HPDE6-E6E7 (cell line): ENCODE measurements at regions not wholly inside any gene's neighbourhood (a gene's known extent, or its start where the extent isn't known, plus 50 kb on each side); places are given as distances from the start of the nearest gene placed in this dataset.

Source experiments
- DNase-seq: peaks from one replicate; pipeline ENCODE4 v3.0.0; 2011; ENCODE audit warnings: missing footprints; ENCODE audit errors: extremely low spot score

DNA sequence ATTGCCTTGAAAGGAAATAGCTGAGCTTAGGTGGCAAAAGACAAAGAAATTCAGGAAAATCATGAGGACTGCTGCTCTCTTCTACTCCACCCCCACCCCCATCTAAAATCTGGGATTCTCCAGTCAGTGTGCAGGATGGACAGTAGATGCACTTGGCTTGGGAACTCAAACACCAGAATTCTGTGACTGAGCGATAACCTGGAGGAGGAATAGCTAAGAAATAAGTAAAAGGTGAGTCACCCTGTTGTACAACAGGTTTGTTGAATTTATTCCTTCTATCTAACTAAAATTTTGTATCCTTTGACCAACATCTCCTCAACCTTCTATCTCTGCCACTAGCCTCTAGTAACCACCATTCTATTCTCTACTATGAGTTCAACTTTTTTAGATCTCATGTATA is 1029.9 kb upstream of the ACVR2A start:
- DNase-seq: peak; percentile 25

DNA sequence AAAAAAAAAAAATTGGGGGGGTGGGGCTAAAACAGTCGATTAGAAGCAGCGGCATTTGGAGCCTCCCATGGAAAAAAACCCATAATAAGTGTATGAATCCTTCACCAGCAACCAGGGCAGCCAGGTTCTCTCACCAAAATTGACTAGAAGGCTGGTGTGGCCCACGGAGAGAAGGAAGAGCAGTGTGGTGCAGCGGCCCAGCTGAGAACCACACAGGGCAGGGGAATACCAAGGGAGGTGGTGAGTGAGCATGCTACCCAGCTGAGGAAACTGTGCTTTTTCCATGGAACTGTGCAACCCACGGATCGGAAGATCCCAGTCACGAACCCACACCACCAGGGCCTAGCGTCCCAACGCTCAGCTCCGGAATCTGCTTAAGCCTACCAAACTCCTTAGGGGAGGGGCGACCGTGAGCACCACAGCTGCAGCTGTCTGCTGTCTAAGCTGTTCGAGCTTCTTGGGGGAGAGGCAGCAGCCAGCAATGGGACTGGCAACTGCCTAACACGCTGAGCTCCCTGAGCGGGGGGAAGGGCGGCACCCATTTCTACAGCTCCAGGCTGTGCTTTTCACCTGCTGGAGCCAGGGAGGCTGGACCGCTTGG is 1037.2 kb upstream of the ACVR2A start:
- DNase-seq: no peak

DNA sequence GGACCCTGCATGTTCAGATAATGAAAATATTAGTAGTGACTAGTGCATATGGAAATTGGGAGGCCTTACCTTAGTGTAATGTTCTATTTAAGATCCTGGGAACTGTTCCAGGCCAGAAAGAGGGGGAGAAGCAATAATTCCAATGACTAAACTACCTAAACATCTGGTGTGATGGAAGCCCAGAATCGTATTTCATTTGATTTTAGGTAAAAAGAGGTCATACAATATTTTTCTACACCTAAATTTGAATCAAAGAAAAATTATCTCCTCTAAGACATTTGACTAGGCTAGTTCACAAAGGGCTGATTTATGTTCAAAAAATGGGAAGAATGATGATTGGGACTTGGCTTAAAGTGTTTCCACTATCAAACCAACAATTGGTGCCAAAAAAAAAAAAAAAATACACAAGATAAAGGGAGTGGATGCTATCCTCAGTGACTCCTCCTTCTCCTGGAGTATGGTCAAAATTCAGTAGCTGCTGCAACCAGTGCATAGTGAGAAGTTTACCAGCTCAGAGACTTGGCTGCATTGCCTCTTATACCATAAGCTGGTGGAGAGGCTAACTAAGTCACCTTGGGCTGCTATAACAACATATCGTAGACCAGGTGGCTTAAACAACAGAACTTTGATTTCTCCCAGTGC is 1038.3 kb upstream of the ACVR2A start:
- DNase-seq: no peak

DNA sequence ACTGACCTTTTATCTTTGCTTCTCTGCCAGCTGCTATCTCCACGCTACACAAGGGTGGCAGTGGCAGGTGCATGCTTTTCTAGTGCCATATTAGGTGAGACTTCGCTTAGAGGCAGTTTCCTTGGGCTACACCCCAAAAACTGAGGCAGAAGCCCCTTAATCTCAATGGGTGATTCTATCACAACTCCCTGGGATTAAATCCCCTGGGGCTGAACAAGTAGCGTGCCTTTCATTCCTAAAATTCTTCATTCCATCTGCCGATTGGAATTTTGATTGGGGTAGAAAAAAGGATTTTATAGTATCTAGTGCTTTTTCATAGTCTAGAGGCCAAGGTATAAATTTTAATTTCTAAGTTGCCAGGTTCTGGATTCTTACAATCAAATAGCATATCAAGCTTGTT is 1040.5 kb upstream of the ACVR2A start:
- DNase-seq: no peak

DNA sequence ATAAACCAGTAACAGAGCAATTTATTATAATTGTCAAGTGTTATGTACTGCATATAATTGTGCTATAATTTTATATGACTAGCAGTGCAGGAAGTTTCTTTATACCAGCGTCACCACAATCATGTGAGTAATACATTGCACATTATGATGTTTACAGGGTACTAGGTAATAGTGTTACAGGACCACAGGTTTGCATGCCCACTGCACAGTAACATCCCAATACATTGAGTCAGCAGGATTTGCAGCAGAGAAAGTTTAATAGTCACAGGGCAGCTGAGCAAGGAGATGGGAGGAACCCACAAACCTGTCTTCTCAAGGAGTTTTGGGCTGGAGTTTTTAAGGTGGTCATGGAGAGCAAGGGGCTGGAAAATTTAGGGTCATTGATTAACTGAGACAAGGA is 1042.9 kb upstream of the ACVR2A start:
- no peak for DNase-seq

DNA sequence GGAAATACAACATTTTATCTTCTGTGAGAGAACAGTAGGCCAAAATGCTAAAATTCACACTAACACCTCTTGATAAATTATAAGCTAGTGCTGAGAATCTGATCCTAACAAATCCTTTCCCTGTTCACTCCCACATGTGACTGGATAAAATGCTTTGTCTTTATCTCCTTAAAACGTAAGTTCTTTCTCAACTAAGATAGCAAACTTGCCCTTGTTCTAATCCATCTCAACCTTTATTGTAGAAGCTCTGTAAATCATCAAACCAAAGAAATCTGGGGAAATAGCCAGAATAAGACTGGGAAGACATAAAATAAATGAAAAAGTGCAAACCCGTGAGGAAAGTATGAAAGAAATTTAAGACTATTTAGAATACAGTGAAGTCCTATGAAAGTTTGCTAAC is 1058.4 kb upstream of the ACVR2A start:
- DNase-seq: no peak

DNA sequence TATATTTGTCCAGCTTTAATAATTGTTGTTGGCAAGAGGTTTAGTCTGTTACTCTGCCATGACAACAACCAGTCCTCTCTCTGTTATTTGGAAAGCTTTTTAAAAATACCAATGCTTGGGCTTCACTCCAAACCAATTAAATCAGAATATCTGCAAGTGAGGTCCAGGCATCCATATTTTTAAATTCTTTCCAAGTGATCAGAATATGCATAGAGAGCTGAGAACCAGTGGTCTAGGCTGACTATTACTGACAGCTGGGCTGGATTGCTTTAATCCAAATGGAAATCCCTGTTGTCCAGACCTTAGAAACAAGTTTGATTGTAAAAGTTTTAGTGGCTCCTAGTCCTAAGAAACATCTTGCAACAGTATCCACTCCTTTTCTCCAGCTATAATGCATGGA is 1059.7 kb upstream of the ACVR2A start:
- DNase-seq: no peak

DNA sequence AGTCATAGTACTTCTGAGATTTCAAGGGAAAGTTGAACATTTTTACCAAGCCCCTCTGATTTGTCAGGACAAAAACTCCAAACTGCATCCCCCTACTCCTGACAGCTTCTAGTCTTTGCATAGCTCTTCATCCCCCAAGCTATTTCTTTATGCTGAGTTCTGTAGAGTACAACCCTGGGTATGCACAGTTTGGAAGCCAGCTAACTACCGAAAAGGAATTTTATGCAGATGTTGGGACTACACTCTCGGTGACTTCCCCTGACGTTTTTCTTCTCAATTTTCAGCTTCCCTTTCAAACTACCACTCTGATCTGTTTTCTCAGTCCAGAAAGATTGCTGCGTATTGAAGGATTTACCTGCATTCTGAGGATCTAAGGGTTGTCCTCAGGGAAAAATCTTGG is 1060.2 kb upstream of the ACVR2A start:
- no peak for DNase-seq

DNA sequence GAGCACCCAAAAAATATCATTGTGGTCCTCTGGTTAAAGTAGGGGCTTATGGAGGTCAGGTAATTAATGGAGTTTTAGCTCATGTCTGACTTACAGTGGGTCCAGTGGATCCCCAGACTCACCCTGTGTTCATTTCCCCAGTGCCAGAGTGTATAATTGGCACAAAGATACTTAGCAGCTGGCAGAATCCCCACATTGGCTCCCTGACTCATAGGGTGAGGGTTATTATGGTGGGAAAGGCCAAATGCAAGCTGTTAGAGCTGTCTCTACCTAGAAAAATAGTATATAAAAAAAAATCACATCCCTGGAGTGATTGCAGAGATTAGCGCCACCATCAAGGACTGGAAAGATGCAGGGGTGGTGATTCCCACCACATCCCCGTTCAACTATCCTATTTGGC is 1067.6 kb upstream of the ACVR2A start:
- no peak for DNase-seq

DNA sequence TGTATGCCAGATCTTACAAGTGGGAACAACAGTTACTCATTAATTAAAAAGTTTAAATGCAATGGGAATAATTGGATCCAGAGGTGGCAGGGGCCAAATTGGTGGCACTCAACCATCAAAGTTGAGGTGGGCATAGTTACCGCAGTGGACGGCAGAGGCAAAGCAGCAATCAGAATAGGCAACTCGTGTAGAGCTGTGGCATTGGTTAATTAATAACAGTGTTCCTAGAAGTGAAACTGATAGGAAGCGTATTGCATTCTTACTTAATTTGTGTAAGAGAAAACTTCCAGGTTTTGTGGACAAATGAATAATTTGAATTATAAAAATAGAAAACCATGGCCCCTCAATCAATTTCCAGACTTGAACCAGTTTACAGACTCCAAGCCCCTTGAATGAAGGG is 1068.2 kb upstream of the ACVR2A start:
- DNase-seq: no peak

DNA sequence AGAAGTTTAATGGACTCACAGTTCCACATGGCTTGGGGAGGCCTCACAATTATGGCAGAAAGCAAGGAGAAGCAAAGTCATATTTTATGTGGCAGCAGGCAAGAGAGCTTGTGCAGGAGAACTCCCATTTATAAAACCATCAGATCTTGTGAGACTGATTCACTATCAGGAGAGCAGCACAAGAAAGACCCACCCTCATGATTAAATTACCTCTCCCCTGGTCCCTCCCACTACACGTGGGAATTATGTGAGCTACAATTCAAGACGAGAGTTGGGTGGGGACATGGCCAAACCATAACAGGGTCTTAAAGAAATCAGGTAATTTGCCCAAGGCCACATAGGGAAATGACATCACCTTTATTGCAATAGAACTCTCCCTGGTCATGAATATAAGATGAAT is 1073.3 kb upstream of the ACVR2A start:
- DNase-seq: no peak

DNA sequence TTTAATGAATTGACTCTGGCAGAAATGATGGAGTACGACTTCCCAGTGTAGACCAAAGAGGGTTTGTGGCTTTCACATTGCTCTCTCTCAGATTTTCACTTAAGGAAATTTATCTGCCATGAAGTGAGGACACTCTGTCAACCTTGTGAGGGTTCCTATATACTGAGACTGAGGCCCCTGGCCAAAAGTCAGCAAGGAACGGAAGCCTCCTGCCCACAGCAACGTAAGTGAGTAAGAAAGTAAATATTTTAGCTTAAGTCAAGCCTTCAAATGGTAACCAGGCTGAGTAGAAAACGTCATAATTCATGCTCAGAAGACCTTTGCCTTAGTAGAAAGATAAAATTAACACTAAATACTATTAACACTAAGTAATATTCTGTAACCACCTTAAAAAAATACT is 1080.5 kb upstream of the ACVR2A start:
- DNase-seq: no peak

DNA sequence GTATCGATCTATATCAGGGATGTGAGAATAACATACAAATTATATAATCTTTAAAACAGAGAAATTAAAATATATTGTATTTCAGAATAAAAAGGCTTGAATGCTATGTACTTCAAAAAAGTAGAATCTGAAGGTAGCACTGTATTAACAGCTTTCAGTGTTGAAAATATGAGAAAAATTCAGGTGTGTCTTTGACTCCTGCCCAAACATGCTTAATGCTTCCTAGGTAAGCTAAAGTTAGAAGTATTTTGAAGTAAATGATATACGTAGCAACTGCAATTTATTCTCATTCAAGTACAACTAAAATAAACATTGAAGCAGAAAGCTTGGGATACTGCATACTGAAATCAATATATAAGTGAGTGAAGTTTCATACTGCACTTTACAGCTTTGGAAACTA is 1082.0 kb upstream of the ACVR2A start:
- no peak for DNase-seq

DNA sequence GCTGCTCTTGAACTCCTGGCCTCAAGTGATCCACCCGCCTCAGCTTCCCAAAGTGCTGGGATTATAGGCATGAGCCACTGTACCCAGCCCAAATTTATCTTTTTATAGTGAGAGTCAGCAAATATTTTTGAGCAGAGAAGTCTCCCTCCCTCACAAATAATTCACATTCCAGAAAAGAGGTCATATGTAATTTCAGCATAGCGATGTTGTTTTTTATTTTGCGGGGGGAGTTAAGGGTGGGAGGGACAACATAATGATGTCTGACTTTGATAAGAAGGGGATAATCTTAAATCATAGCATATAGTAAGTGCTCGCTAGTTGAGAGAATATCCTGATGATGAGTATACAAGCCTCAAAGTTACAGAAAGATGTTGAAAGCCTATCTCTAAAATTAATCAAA is 1090.2 kb upstream of the ACVR2A start:
- no peak for DNase-seq

DNA sequence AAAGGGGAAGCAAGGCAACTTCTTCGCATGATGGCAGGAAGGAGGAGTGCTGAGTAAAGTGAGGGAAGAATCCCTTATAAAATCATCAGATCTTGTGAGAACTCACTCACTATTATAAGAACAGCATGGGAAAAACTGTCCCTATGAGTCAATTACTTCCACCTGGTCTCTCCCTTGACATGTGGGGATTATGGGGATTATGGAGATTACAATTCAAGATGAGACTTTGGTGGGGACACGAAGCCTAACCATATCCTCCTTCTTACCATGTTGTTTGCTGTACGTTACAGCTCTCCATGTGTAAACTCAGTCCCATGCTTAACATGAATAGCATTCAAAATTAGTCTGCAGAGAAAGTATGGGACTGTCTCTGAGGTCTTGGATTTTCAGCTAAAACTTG is 1096.8 kb upstream of the ACVR2A start:
- DNase-seq: no peak

DNA sequence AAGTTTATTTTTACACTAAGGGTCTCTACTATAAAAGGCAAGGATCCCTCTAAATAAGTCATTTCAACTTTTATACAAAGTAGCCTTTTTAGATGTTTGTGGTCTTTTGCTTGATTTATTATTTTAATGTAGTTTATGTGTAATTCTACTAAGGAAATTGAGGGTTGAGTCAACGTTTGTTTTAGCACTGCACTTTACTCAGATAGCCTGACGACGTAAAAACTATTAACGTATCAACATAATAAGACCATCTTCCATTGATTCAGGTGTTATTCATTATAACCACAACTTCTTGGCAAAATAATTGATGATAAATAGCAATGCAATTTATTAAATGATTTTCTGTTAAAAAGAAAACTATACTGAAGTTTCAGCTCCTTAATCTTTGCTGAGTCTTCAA is 1103.6 kb upstream of the ACVR2A start:
- DNase-seq: no peak

DNA sequence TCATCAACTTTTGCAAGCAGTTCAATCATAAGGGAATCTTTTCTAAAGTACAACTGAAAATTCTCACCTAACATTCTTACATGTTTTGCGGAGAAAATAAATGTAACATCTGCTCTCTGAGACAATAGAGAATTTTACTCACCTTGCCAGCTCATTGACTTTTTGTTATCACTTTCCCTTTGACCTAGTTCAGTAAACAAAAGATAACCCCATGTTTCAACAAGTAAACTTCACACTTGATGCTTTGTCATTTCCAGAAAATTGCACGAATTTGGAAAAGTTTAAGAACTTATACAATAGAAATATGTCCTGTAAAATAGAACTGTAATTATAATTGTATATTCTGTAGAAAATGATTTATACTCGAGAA is 1110.0 kb upstream of the ACVR2A start:
- no peak for DNase-seq

DNA sequence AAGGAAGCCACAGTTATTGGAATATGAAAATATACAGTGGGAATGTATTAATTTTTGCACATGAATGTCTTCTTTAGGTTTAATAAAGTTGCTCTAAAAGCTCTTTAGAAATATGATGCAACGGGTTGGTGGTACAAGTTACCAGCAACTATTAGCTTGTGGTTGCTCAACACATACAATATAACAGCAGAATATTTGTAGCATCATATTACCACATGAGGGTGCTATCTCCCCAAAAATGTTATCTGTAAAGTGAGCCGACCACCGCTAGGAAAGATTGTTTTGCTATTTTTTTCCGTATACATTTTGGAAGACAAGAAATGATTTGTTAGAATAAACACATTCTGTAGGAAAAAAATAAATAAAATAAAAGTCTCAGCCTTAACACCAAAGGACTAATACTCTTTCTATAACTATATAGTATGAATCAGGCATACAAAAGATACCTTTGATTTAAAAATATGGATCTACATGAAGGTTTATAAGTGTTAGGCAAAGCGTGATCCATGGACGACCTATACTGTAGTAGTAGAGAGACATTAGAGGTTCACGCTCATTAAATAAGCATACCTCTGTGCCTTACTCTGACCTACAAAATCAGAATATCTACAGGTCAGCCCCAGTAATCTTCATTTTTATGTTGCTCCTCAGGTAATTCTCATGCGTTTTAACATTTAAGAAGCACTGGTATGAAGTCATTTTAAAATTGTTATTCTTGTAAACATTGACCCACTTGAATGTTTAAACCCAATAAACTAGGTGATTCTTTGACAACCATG is 1110.6 kb upstream of the ACVR2A start:
- peak; percentile 15 for DNase-seq

DNA sequence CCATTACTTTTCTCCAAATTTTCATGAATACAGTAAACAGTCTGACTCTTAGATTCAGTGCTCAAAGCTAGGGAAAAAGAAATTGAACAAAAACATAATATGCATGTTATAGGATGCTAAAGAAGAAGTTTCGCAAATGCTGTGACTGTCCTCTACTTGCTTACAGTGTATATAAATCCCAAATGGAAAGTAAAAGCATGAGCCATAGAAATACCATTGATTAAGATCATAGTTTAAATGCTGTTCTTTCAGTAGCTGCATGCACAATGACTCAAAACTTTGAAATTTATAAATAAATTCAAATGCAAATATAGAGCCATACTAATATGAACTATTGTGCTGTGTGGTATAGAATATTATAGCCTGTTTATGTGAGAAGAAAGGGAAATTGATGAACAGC is 1113.9 kb upstream of the ACVR2A start:
- no peak for DNase-seq

DNA sequence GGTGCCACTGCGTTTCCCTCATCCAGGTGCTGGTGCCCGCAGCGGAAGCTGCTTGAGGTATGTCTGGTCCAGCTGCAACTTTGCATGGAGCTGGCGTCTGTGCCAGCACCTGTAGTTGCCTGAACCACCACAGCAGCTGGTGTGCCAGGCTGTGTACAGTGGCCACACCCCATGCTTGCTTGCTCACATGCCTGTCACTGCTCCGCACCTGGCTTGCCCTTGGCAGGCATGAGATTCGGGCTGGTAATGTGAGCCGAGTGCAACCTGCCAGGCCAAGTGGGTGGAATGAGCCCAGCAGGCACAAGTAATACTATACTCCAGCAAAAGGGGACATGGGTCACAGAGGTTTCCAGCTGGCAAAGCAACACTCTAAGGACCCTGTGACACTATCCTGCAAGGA is 1123.3 kb upstream of the ACVR2A start:
- no peak for DNase-seq

DNA sequence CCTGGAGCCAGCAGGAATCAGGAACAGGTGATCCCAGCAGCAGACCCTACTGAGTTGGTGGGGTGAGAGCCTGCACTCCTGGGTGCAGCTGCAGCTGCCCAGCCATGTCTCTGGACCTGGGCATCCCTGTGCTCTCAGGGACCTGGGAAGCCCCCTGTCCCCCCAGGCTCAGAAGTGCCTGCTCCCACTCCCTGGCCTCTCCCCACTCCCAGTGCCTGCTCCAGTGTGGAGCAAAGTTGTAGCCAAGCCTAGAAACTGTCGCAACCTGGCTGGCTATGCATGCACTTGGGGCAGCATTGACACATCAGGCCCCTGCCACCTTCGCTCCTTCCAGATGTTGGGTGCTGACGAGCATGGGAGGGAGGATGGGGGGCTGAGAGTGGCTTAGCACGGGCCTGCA is 1124.7 kb upstream of the ACVR2A start:
- DNase-seq: no peak

DNA sequence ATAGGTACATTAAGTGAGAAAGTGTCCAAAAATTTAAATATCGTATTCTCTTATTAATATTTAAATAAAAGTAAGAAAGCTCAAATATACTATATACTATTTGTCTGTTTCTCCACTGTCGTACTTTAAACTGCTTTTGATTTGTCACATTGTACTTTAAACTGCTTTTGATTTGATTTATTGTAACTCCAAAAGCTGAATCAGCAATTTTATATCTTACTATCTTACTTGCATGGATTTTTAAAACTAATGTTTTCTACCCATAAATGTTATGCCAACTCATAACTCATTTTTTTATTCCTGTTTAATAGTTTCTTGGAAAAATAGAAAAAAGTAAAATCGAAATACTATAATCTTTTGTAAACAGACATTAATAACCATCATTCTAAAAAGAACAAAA is 1128.2 kb upstream of the ACVR2A start:
- no peak for DNase-seq

DNA sequence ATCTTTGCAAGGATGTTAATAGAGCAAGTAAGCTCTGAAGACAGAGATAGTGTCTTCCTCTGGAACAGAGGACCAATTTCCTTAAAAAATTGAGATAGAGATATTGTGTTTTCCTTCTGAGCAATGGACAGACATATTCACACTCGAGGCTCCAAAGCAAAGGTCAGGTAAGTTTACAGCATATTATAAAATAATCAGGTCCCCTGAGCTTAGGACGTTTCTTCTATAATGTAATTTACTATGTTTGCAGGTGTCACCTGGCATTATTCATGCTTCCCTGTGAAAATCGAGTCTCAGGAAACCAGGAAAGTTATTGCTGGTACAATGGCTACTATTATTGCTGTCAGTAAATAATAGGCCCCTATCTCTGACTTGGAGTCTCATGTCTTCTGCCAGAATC is 1135.8 kb upstream of the ACVR2A start:
- no peak for DNase-seq

DNA sequence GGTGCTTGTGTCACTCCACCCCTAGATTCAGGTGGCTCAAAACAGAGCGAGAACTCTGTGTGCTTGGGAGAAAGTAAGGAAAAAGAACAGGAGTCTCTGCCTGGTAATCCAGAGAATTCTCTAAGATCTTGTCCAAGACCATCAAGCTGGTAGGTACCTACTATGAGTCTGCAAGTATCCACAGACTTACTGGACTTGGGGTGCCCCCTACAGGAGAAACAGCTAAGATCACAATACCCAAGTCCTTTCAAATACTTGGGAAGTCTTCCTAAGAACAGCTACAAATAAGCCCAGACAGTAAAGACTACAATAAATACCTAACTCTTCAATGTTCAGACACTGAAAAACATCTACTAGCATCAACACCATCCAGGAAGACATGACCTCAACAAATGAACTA is 1143.6 kb upstream of the ACVR2A start:
- no peak for DNase-seq
